NB4 (cell line): ENCODE measurements at regions not wholly inside any gene's neighbourhood (a gene's known extent, or its start where the extent isn't known, plus 50 kb on each side); places are given as distances from the start of the nearest gene placed in this dataset.

Source experiments
- CTCF ChIP-seq: IDR thresholded peaks from one replicate; pipeline ENCODE4 v1.5.1; 2012; ENCODE audit warnings: low read depth, low read length
- MAX ChIP-seq: IDR thresholded peaks from 2 replicates; pipeline ENCODE4 v1.6.1; 2011; ENCODE audit warnings: low read depth, low read length
- MYC ChIP-seq: IDR thresholded peaks from 2 replicates; pipeline ENCODE4 v1.6.1; 2011; ENCODE audit warnings: low read depth, low read length
- POLR2A ChIP-seq: IDR thresholded peaks from 2 replicates; pipeline ENCODE4 v1.6.1; 2011; ENCODE audit warnings: mild to moderate bottlenecking; ENCODE audit not compliant: insufficient read length; ENCODE audit errors: extremely low read depth

GRCh38 chr3:181881749-181882148 is 170.0 kb downstream of the SOX2 start:
- no peak for TF ChIP-seq CTCF
- TF ChIP-seq POLR2A = no peak
- TF ChIP-seq MYC = no peak
- no peak for TF ChIP-seq MAX
